GM23248 (cell line): ENCODE measurements at regions not wholly inside any gene's neighbourhood (a gene's known extent, or its start where the extent isn't known, plus 50 kb on each side); places are given as distances from the start of the nearest gene placed in this dataset.

Experiments used
- EZH2 ChIP-seq: fragments of 200-600 bp; sonication (generic); IDR thresholded peaks from 2 replicates; pipeline ENCODE4 v1.6.1; 2018; ENCODE audit warnings: antibody characterized with exemption, mild to moderate bottlenecking; ENCODE audit not compliant: insufficient read depth, poor library complexity, severe bottlenecking
- EZH2phosphoT487 ChIP-seq: fragments of 200-600 bp; sonication (generic); IDR thresholded peaks from 2 replicates; pipeline ENCODE4 v1.6.1; 2018; ENCODE audit warnings: antibody characterized with exemption, moderate library complexity, mild to moderate bottlenecking, low read depth; ENCODE audit not compliant: insufficient read depth

DNA sequence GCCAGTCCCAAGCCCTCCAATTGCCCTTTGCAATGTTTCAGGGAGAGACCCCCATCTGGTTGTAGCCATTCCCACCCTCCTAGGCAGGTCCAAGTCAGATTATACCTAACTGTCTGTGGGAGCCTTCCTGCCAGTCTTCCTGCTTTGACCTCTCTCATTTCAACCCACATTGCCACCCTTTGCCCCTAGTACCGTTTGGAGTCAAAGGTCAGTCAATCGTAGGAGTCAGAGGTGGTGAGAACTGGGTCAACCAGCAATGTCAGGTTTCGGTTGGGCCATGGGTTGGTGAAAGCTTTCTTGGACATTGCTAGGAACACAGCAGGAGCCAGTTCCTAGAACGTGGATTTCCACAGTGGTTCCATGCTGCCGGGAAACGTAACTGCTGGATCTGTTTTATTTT lies 269.4 kb upstream of the GHITM start:
- no peak for TF ChIP-seq EZH2phosphoT487
- TF ChIP-seq EZH2 = no peak
